ENCODE measurements at regions not wholly inside any gene's neighbourhood (a gene's known extent, or its start where the extent isn't known, plus 50 kb on each side); places are given as distances from the start of the nearest gene placed in this dataset.

GRCh38 chr6:13874191-13874549 lies 50.6 kb upstream of the RNF182 start:
- TF ChIP-seq CTCF (IDR thresholded peaks at IDR 0.05; ENCODE audit: extremely low read depth in 1 of 2, insufficient read depth in 1 of 2, low read depth in 1 of 2, low read length in 2 of 2), result no peak
- no peak for TF ChIP-seq GATA2 (IDR thresholded peaks at IDR 0.05; ENCODE audit: insufficient read depth, insufficient read length, low read depth, low read length)
- no peak for TF ChIP-seq MYC (IDR thresholded peaks at IDR 0.05; ENCODE audit: low read depth, low read length)
- TF ChIP-seq POLR2A (IDR thresholded peaks at IDR 0.05; ENCODE audit: low read depth, low read length), result no peak
- no peak for TF ChIP-seq JUN (IDR thresholded peaks at IDR 0.05; ENCODE audit: borderline replicate concordance, insufficient read depth, insufficient read length, low read depth)
- TF ChIP-seq POLR2AphosphoS5 (IDR thresholded peaks at IDR 0.05; ENCODE audit: insufficient read depth, low read depth, low read length), result no peak
- no peak for TF ChIP-seq EZH2 (IDR thresholded peaks at IDR 0.05; ENCODE audit: borderline replicate concordance, low read depth, low read length, severe bottlenecking)
- TF ChIP-seq FOS (IDR thresholded peaks at IDR 0.05; ENCODE audit: borderline replicate concordance, insufficient read depth, low read length), result no peak
- no peak for TF ChIP-seq MAX (IDR thresholded peaks at IDR 0.05; ENCODE audit: insufficient read depth, insufficient read length)
